ENCODE measurements at regions not wholly inside any gene's neighbourhood (a gene's known extent, or its start where the extent isn't known, plus 50 kb on each side); places are given as distances from the start of the nearest gene placed in this dataset.

DNA sequence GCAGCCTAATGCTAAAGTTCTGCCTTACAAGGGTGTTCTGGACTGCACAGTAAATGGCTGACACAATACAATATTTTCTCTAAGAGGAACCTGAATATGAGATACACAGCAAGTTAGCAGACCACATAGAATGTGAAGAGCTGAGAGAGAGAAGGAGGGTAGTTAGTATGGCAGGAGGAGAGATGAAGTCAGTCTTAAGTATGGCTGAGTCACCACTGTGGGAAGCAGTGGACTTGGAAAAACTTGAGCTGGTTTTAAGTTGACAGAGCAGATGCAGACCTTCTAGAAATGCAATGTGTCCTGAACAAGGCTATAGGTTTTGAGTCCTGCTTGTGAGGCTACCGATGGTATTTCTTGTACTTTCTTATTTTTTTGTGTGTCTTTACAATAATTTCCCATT, 172.5 kb downstream of the SH2D1A start:
- Mint-ChIP-seq H3K27me3 (peaks cover 3% of the 10 kb centered on the region), H3K4me3 (no peak overlapping the region), H3K9me3 (no peaks in the 10 kb centered on the region), H3K27ac (no peak overlapping the region), H3K36me3 (peaks cover 10% of the 10 kb centered on the region), H3K4me1 (ENCODE audit: unreplicated experiment) (no peaks in the 10 kb centered on the region)
- TF ChIP-seq CTCF (conservative IDR thresholded peaks at IDR 0.05): no peak
- DNase-seq (ENCODE audit: extremely low spot score, unreplicated experiment): no peak

DNA sequence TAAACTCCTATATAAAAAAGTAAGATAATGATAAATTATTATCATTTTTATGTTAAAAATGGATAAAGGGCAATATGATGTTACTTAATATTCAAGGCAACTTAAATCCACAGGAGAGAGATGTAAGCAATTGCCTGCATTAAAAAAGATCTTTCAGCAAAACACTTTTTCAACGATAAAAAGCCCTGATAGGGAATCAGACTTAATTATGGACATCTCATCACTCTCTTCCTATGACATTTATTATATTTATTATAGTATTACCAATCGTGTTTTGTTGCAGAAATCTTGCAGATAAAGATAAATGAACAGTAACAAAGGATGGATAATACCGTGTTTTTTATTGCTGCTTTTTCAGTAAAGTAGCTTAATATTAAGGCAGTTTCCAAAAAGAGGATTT, 178.5 kb downstream of the SH2D1A start:
- no peaks in the 10 kb centered on the region for H3K36me3 Mint-ChIP-seq
- H3K4me1 Mint-ChIP-seq (ENCODE audit: unreplicated experiment): no peaks in the 10 kb centered on the region
- no peak overlapping the region for H3K27ac Mint-ChIP-seq
- DNase-seq (ENCODE audit: extremely low spot score, unreplicated experiment): no peak
- TF ChIP-seq CTCF (conservative IDR thresholded peaks at IDR 0.05): no peak
- no peak overlapping the region for H3K4me3 Mint-ChIP-seq
- no peaks in the 10 kb centered on the region for H3K27me3 Mint-ChIP-seq
- peaks cover 4% of the 10 kb centered on the region for H3K9me3 Mint-ChIP-seq

DNA sequence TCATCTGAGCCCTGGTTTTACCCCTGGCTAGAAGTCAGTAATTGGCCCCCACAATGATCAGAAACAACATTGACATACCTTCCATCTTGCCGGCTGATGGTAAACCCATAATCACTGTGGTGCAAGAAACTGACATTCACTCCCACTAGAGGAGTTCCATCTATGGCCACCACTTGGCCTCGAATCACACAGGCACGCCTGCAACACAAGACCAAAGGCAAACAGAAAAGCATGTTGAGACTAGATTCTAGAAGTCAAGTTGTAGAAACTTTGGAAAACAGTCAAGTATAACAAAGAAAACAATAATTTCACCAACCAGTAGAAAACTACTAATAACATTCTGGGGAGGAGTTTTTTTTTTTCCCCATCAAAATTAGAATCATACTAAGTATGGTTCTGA, 183.4 kb downstream of the SH2D1A start:
- DNase-seq (ENCODE audit: extremely low spot score, unreplicated experiment): no peak
- peaks cover 14% of the 10 kb centered on the region for H3K27me3 Mint-ChIP-seq
- no peaks in the 10 kb centered on the region for H3K4me1 Mint-ChIP-seq (ENCODE audit: unreplicated experiment)
- H3K9me3 Mint-ChIP-seq: peaks cover 10% of the 10 kb centered on the region
- H3K36me3 Mint-ChIP-seq: no peaks in the 10 kb centered on the region
- H3K4me3 Mint-ChIP-seq: no peak overlapping the region
- no peak overlapping the region for H3K27ac Mint-ChIP-seq
- TF ChIP-seq CTCF (conservative IDR thresholded peaks at IDR 0.05): no peak

DNA sequence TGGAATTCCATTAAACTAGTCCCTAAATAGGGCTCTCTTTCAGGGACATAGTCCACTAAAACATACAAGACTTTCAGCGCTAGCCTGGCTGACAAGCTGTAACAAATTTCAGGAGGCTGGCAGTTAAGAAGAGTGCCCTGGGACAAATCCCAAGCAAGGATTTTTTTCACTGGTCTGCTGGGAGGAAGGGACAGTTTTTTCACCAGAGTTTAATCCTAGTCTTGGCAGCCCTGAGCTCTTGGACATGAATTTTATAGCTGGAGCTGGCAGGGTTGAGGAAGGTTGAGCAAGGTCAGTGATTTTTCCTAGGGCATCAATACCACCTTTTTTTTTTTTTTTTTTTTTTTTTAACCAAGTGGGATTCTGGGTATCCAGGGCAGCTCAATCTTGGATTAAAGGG, 184.4 kb downstream of the SH2D1A start:
- no peak for DNase-seq (ENCODE audit: extremely low spot score, unreplicated experiment)
- peaks cover 19% of the 10 kb centered on the region for H3K27me3 Mint-ChIP-seq
- peaks cover 10% of the 10 kb centered on the region for H3K9me3 Mint-ChIP-seq
- H3K27ac Mint-ChIP-seq: no peak overlapping the region
- no peaks in the 10 kb centered on the region for H3K36me3 Mint-ChIP-seq
- H3K4me3 Mint-ChIP-seq: no peak overlapping the region
- TF ChIP-seq CTCF (conservative IDR thresholded peaks at IDR 0.05): no peak
- H3K4me1 Mint-ChIP-seq (ENCODE audit: unreplicated experiment): no peaks in the 10 kb centered on the region

GRCh38 chrX:124534536-124534935, 188.2 kb downstream of the SH2D1A start:
- DNase-seq (ENCODE audit: extremely low spot score, unreplicated experiment): no peak
- peaks cover 9% of the 10 kb centered on the region for H3K9me3 Mint-ChIP-seq
- H3K36me3 Mint-ChIP-seq: no peaks in the 10 kb centered on the region
- no peak overlapping the region for H3K27ac Mint-ChIP-seq
- peaks cover 19% of the 10 kb centered on the region for H3K27me3 Mint-ChIP-seq
- TF ChIP-seq CTCF (conservative IDR thresholded peaks at IDR 0.05): no peak
- H3K4me3 Mint-ChIP-seq: no peak overlapping the region
- no peaks in the 10 kb centered on the region for H3K4me1 Mint-ChIP-seq (ENCODE audit: unreplicated experiment)

GRCh38 chrX:124540474-124540873, 194.1 kb downstream of the SH2D1A start:
- Mint-ChIP-seq H3K27me3 (no peaks in the 10 kb centered on the region), H3K4me1 (ENCODE audit: unreplicated experiment) (no peaks in the 10 kb centered on the region), H3K27ac (no peak overlapping the region), H3K9me3 (no peaks in the 10 kb centered on the region), H3K36me3 (no peaks in the 10 kb centered on the region), H3K4me3 (no peak overlapping the region)
- TF ChIP-seq CTCF (conservative IDR thresholded peaks at IDR 0.05): no peak
- no peak for DNase-seq (ENCODE audit: extremely low spot score, unreplicated experiment)
